D721Med (cell line): ENCODE measurements at regions not wholly inside any gene's neighbourhood (a gene's known extent, or its start where the extent isn't known, plus 50 kb on each side); places are given as distances from the start of the nearest gene placed in this dataset.

ENCODE experiments used
- DNase-seq: peaks from one replicate; pipeline ENCODE4 v3.0.0; 2011; ENCODE audit warnings: low spot score; ENCODE audit not compliant: insufficient read length
- FAIRE-seq: peaks from 2 replicates; lab custom pipeline; 2011; peaks lifted over from hg19 to GRCh38; lab: Jason Lieb, UNC
- TF ChIP-seq, protein P1 (sequence below): IDR thresholded peaks from 2 replicates; pipeline ENCODE4 v1.5.1; 2012; ENCODE audit warnings: mild to moderate bottlenecking, control low read depth; ENCODE audit not compliant: insufficient read depth; ENCODE audit errors: missing control alignments

DNA sequence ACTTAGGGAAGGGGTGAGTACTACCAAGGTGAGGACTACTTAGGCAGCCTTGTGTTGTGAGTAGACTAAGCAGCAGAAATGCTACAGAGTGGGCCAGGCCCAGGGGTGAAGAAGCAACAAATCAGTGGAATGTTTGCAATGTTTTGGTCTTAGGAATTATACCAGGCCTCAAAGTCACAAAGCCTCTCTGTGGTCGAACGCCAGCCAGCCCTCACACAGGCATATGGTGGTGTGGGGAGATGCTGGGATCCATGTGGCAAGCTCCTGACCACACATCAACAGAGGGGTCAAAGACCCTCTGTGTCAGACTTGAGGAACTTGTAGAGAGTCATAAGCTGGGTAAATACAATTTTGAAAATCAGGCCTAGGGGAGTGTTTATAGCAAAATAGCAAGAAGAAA, 153.8 kb upstream of the KLF3 start:
- DNase-seq, result no peak
- TF ChIP-seq, protein P1, sequence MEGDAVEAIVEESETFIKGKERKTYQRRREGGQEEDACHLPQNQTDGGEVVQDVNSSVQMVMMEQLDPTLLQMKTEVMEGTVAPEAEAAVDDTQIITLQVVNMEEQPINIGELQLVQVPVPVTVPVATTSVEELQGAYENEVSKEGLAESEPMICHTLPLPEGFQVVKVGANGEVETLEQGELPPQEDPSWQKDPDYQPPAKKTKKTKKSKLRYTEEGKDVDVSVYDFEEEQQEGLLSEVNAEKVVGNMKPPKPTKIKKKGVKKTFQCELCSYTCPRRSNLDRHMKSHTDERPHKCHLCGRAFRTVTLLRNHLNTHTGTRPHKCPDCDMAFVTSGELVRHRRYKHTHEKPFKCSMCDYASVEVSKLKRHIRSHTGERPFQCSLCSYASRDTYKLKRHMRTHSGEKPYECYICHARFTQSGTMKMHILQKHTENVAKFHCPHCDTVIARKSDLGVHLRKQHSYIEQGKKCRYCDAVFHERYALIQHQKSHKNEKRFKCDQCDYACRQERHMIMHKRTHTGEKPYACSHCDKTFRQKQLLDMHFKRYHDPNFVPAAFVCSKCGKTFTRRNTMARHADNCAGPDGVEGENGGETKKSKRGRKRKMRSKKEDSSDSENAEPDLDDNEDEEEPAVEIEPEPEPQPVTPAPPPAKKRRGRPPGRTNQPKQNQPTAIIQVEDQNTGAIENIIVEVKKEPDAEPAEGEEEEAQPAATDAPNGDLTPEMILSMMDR, result no peak
- FAIRE-seq, result no peak

GRCh38 chr4:38511702-38512101, 152.3 kb upstream of the KLF3 start:
- TF ChIP-seq, protein P1, result no peak
- no peak for DNase-seq
- FAIRE-seq, result no peak

DNA sequence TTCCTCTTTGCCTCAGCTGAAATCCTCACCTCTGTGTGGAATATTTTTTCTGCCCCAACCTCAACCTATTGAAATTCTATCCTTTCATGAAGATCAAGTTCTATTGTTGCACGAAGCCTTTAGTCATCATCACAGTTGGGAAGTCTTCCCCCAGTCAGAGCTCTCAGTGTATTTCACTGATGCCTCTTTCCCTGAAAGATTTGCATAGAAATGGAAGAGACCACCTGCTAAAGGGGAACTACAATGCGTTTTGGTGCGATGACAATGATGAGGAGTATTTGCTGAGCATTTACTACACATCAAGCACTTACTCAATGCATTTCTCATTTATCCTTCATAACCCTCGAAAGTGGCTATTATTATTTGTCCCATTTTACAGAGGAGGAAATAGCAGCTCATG, 151.2 kb upstream of the KLF3 start:
- TF ChIP-seq, protein P1, result no peak
- no peak for FAIRE-seq
- no peak for DNase-seq

GRCh38 chr4:38514465-38515146, 149.4 kb upstream of the KLF3 start:
- TF ChIP-seq, protein P1, result no peak
- FAIRE-seq, result no peak
- DNase-seq, result no peak

- FAIRE-seq (no peak), DNase-seq (no peak)
Observed at GRCh38 chr4:38516190-38516589, 147.8 kb upstream of the KLF3 start.

DNA sequence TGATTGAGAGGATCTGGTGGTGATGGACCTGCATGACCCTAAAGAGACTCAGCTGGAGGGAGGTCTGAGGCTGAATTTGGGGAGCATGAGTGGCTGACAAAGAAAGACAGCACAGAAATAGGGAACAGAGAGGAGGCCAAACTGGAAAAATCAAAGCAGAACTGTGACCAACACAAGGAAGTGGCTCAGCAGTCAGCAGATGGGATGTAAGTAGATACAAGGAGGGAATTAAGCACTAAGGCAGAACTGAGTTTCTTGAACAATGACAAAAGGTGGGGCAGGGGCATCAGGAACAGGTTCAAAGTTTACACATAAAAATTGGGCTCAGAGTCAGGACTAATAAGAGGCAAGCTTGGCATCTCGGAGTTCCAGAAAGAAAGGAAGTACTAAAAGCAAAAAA, 144.3 kb upstream of the KLF3 start:
- FAIRE-seq, result no peak
- TF ChIP-seq, protein P1, result no peak
- DNase-seq, result no peak

More at GRCh38 chr4:38516190-38516589, 147.8 kb upstream of the KLF3 start:
- TF ChIP-seq, protein P1, result no peak

- DNase-seq, result no peak
- TF ChIP-seq, protein P1, result no peak
- no peak for FAIRE-seq
Observed at GRCh38 chr4:38523054-38523453, 140.9 kb upstream of the KLF3 start.
